SKM-1 treated with dmso at 0.1 percent for 144 hours (cell line): ENCODE measurements at regions not wholly inside any gene's neighbourhood (a gene's known extent, or its start where the extent isn't known, plus 50 kb on each side); places are given as distances from the start of the nearest gene placed in this dataset.

ENCODE experiments used
- DNase-seq: peaks from one replicate; lab custom pipeline; 2025; ENCODE audit not compliant: unreplicated experiment; lab: John Stamatoyannopoulos, UW

DNA sequence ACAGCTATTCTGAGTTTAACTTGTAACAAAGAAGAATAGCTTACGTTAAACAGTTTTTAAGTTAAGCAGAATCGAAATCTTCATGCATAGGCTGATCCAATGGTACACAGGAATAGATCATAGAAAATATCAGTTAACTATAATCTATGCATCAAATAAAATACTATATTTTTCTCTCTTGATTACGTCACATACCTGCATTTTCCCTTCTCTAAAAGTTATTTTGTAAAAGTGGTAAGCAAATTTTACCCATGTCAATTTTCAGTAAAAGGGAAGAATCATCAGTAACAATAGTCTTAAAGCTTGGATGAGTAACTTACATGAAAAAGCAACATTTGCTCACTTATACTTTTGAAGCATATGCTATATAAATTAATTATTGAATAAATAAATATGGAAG lies 692.4 kb downstream of the FAT4 start:
- DNase-seq = no peak

DNA sequence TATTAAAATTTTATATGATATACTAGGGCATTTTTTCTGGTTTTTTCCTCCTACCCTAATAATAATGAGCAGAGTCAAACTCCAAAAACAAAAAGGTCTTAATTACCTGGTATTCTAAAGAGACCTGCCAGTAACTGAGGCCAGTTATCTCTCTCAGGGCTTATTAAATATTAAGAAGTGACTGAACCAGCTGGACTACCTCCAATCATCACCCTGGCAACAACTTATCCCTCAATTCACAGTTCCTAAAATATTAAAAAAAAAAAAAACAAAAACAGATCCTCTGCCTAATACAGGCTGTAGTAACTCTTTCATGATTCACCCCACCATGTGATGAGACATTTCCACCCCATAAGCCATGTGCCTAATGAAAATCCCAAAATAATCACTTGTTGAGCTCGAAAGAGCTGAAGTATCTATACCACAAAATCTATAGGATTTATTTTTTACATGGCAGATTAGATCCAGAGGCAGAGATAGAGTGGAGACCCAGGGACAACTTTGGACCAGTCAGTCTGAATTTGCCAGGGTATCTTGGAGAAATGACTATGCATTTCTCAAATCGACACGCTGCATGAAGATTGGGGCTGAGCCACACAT lies 698.0 kb downstream of the FAT4 start:
- DNase-seq = no peak

DNA sequence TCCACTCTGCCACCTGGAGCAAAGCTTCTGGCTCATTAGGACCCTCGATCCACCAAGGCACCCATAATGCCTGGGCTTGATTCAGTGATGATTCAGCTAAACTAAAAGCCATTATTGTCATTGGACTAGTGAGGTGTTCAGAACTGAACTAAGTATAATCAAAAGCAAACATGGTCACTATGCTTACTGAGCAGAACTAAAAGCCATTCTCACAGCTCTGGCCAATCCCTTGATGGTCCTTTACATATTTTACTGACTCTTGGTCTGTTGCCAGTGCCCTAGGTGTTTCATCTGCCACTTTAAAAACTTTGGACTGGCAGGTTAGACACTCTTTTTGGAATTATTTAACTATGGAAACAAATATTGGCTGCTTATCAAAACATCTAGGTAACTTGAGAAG lies 703.5 kb downstream of the FAT4 start:
- DNase-seq = no peak

DNA sequence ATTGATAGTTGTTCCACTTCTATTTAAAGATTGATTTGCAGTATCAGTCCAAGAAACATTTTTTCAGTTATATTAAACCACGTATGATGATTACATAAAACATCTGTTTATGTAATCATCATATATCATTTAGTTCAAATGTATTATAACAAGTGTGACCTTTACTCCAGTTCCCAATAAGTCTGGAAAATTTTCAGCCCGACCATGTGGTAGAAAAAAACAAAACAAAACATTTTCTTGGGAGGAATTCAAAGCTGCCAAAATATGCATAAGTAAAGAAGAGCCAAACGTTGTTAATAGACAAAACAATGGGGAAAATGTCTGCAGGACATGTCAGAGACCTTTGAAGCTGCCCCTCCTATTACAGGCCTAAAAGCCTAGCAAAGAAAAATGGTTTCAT lies 709.1 kb downstream of the FAT4 start:
- no peak for DNase-seq

DNA sequence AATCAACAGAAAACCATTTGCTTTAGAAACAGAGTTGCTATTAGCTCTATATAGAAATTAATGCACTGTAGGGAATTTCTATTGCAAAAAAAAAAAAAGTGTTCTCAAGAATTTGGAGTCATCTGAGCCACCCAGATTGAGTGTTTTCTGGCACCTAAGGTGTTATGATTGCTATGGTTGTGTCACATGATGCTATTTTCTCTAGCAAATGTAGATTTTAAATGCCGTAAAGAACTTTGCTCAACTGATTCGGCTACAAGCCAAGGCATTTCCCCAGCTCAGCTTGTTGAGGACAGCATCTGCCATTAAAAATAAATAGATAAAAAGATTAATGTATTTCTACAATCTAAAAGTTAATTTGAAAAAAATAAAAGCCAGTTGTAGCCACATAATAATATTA lies 712.8 kb downstream of the FAT4 start:
- DNase-seq = no peak

DNA sequence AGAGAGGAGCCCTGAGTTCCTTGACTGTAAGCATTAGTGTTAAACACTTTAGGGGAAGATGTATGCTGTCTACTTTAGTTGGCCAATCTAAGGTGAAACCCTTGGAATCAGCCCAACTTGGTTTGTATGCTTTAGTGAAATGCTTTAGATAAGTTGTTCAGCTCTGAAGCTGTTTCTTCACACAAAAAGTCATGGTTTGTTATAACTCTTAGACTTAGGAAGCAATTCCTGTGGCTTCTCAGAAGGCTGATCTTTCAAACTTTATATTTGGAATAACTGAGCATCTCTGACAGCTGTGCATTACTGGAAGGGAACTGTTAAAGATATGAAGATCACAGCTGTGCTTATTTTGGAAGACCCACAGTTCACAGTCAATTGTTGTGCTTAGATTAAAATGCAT lies 714.1 kb downstream of the FAT4 start:
- no peak for DNase-seq

DNA sequence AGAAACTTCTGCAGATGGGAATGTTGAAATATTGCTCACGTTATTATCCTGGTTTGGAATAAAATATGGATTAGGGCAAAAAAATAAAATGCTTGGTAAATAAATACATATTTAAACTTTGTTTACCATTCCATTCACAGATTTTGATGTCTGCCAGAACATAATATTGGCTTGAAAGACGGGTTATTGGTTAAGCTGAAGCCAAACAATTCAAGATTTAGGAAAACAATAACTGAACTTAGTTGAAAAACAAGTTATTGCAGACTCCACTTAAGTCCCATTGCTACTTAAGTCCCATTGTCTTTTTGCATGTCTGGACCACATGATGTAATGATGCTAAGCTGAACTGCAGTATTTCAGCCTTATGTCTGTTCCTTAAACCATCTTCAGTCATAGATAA lies 722.5 kb downstream of the FAT4 start:
- DNase-seq = no peak

DNA sequence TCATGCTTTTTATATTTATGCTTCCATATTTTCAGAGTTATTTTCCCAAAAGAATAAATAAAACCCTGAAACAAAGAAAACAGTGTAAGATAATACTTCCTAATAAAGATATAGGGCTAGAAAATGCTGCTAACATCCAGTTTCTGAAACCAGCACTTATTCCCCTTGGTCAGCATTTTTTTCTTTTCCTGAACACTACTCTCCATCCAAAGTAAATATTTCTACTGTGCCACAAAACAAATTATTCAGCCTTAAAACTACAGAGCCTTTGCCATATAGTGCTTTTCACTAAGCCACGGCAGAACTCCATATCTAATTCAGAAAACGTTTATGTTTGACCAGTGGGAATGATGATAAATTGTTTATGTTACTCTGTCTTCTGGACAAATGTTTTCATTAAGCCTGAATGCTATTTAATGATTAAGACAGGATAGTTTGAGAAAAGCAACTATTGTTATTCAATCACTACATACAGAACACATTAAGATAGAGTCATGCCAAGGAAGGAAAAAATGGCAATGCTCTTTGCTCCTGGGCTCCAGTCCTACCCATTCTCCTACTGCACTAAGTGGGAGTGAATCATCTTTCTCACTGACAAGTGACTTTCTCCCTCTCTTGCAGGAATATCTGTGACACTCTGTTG lies 723.9 kb downstream of the FAT4 start:
- DNase-seq = no peak

DNA sequence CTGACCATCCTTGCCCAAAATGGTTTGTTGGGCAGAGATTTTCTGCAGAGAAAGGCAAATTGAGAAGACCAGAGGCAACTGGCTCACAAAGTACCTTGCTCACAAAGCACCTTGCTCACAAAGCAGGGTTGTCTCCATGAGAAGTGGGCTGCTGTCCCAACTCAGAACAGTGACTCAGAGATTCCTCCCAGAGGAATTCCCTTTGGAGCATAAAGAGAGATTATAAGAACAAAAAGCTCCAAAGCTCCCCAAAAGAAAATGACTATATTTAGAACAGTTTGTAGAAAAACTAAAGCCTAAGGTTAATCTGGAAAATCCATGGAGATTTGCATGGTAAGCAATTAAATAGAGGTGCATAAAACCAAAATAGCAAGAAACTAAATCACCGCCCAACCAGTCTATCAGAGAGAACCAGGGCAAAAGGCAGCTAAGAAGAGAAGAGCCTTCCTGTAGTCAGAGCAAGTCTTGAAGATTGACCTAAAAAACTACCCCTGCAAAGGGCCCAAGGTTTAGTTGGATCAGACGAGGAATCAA lies 731.4 kb downstream of the FAT4 start:
- DNase-seq = no peak

DNA sequence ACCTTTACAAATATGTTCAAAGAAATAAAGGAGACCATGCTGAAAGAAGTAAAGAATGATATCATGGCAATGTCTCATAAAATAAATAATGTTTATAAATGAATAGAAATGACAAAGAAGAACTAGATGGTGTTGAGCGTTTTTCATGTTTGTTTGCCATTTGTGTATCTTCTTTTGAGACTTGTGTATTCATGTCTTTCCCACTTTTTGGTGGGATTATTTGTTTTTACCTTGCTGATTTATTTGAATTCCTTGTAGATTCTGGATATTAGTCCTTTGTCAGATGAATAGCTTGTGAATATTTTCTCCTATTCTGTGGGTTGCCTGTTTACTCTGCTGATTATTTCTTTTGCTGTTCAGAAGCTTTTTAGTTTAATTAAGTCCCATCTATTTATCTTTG lies 732.4 kb downstream of the FAT4 start:
- no peak for DNase-seq

DNA sequence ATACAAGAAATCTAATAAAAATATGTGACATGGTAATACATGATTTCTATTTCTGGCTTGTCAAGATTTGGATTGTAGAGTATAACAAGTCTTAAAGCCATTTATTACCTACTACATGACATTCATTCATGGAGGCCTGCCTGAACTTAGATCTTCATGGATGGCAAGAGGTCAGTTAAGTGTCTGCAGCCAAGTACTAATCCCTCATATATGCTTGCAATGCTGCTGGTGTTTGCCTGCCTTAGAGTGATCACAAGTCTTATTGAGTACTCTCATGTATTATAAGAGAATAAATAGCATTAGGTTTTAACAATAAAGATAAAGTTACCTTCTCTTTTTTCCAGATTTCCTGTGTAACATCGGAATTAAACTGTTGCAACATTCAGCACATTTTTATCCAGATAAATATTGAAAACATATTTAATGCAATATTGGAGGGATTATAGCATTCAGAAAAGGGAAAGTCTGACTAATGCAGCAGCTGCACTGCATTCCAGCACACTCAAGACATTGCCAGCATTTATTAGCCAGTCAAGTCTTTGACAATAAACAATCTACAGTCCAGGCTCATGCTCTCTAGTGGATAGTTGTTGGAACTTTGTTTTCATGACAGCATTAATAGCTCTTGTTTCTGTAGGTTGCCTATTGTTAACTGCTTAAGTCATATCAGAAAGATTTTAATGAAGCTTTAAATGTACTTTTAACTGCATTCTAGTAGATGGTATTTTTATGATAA lies 737.1 kb downstream of the FAT4 start:
- DNase-seq = no peak

DNA sequence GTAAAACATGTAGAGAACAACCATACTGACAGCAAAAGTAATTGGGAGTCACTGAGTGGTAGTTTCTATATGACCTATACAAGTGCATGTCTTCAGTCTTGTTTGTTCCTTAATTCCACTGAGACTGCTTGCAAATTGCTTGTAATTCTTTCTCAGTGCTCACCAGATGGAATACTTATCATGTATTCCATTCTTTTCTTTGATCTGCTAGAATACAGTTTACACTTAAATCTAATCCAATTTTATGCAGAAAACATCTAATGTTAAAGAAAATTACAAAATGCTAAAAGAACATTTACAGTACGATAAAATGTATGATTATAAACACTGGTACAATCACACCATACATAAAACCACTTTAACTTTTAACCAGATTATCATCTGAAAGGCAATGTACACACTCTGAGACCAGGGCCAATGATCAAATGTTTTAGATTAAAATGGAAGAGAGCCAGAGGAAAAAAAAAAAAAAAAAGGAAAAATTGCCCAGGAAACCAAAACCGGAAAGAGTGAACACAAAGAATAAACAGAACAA lies 741.4 kb downstream of the FAT4 start:
- DNase-seq = no peak

DNA sequence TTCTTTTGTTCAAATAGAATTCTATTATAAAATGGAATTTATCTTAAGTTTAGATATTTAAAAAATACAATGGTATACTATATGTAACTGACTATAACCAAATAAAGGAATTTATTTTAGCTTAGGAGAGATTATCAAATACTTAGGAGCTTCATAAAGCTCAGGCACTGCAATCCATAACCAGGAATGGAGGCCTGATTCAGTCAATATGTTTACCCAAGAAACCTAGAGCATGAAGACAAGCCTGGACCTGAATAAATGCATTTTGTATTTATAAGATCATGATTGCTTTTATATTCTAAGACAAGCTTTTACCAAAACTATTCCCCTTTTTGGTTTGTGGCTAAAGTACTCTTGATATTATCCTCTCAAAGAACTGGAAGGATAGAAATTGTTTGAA lies 742.6 kb downstream of the FAT4 start:
- DNase-seq = no peak

DNA sequence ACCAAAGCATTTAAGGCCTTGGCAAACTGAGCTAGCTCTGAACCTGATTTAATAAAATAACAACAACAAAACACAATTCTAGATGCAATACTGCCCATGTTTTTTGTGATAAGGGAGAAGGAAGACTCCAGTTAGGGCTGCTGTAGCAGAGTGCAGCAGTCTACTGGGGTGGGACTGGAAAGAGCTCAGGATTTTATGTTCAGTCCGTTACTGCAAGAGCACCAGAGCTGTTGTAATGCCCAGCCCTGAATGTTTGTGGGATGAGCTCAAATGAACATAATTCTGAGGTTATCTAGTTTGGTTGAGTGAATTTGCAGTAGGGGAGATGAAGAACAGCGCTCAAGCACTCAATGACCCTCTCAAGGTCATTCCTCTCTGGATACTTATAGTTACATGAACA lies 743.8 kb downstream of the FAT4 start:
- DNase-seq = no peak

DNA sequence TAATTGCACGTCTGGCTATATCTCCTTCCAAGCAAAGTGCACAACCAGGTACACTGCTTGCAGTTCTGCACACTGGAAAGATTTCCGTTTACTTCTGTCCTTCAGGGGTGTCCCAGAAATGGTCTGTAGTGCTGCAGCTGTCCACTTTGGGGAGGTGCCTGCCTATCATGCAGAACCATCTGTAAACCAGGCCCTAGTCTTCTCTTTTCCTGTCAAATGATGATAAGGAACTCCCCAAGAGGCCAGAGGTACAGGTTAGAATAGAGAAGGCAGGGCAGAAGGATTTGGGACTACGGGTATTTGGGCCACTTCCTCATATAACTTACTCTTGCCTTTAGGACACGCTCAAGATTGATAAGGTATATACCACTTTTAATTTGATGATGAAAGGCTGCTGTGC lies 746.9 kb downstream of the FAT4 start:
- DNase-seq = no peak

DNA sequence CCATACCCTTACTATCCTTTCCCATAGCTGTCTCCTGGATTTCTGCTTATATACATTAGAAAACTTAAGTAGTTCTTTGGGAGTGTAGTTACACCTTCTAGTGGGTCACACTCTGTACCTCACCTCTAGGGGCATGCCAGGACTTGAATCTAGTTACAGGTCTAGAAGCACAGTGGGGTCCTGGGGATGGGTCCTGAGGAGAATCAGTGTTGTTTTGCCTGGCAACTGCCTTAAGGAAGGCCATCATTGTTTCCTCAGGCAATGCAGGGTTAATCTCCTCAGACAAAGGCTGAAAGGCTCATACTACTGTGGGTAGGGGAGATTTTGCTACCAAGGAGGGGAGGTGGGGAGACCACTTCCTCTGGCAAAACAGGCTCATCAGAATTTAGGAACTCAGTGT lies 750.3 kb downstream of the FAT4 start:
- DNase-seq = no peak

DNA sequence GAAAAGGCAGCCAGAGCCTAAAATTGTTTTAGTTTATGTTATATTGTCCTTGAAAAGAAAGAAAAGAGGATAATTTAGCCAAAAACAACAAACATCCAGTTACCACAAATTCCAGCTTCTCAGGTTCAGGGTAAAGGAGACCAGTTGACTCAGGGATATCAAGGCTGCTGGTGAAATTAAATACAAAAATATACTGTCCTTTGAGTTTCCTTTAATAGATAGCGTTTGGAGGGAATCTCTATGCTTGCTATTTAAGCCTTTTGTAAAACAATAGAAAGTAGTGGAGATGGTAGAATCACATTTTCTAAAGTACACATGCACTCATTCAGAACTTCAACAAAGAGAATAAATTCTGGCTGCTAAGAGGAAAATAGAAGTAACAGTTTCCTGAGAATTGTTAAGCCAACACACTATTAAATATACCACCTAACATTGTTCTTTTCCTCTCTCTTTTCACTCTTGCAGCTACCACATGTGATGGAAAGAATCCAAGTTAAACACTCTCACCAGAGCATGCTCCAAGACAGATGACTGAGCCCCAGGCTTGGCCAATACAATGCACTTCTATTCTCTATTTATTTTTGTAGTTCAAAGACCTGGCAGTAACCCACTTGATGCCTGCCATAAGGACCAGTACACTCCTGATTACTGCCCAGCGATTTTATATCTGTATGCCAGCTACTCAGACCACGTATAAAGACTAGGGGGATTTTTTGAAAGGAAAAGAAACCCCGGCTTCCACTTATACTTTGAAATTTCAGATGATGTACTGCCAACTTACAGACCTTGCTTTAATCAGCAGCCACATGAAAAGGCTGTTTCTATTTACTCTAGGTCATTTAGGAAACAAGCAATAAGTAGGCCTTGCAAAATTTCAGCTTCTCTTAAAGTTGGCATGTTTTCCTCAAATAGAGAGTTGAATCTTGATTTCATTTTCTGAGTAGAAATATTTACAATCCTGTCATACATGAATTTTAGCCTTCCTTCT lies 756.9 kb downstream of the FAT4 start:
- DNase-seq = no peak

DNA sequence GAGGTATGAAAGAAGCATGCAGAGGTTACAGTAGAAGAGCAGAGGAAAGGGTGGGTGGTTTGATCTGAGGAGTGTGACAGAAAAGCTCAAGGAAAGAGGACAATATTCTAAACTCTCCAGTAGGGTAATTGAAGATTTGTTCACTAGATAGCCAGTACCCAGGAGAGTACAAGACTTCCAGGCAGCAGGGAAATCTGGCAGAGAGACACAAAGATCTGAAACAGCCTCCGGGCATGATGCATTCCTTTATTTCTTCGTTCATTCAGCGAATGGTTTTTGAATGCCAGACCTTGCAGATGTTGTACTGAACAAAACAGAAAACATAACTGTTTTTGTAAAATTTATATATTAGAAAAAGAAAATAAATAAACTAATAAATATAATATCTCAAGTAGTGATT lies 766.6 kb downstream of the FAT4 start:
- DNase-seq = no peak

DNA sequence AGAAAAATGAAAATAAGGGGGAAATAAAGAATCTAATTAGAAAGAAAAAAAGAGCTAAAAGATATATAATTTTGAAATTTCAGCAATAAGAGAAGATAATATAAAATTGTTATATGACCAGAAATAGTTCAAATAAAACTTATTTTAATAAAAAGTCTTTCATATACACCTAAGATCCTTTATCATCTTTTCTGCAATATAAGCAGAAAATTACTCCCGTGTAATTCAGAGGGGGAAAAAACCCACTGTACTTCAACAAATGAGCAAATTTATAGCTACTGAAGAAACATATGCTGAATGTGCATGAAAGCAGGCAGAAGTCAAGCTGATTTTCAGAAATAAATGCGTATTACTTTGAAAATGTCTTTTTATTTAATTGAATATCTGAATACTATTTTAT lies 771.3 kb downstream of the FAT4 start:
- no peak for DNase-seq

DNA sequence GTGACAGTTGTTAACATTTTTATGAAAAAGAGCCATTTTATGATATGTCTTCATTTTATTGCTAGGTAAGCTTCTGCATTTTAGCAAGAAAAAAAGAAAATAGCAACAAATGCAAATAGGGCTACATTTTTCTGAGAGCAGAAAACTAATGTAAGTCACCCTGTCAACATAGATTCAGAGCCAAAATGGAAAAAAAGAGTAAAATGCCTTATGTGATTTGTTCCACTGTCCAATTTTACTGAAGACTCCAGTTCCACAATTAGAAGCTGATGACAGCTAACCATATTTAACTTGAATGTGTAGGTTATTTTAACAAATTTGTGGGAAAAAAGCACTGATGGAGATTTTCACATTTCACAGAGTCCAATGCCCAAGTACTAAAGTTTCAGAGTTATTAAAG lies 772.3 kb downstream of the FAT4 start:
- DNase-seq = no peak
